Forelimb muscle (tissue), 1 donor: ENCODE measurements at regions not wholly inside any gene's neighbourhood (a gene's known extent, or its start where the extent isn't known, plus 50 kb on each side); places are given as distances from the start of the nearest gene placed in this dataset.

ENCODE experiments used
- DNase-seq: peaks from one replicate; pipeline ENCODE4 v3.0.0-alpha.2; 2013; ENCODE audit warnings: low read depth

GRCh38 chr4:57691370-57691769, 581.2 kb upstream of the IGFBP7 start:
- DNase-seq: no peak

GRCh38 chr4:57689693-57690205, 579.6 kb upstream of the IGFBP7 start:
- DNase-seq: no peak

- DNase-seq: no peak
These were observed 572.1 kb upstream of the IGFBP7 start for GRCh38 chr4:57682275-57682674.

DNA sequence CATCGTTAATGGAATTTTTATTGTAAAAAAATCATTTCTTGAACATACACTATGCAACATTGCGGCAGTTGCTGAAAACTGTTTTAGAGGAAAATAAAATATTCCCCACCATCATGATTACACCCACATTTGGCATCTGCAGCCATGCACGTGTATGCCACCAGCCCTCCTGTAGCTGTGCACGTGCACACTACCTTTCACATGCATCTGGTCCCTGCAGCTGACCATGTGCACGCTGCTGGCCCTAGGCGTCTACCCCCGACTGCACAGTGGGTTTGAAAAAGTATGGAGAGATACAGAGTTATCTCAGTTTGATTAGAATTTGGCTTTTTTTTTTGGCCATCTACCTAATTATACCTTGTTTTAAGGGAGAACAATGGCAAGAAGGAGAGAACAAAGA, 569.8 kb upstream of the IGFBP7 start:
- DNase-seq: no peak

DNA sequence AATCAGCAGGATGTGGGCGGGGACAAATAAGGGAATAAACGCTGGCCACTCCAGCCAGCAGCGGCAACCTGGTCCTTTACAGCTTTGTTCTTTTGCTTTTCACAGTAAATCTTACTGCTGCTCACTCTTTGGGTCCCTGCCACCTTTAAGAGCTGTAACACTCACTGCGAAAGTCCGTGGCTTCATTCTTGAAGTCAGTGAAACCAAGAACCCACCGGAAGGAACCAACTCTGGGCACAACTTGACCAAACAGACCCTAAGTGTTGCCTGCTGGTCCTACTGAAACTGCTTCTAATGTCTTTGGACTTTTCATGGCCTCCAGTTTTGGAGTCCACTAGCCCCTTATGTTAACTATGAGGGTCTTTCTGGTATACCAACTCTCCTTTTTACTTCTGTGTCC, 566.2 kb upstream of the IGFBP7 start:
- no peak for DNase-seq

GRCh38 chr4:57672846-57673433, 562.8 kb upstream of the IGFBP7 start:
- no peak for DNase-seq

- DNase-seq: no peak
These were observed 558.4 kb upstream of the IGFBP7 start for GRCh38 chr4:57668621-57669020.

DNA sequence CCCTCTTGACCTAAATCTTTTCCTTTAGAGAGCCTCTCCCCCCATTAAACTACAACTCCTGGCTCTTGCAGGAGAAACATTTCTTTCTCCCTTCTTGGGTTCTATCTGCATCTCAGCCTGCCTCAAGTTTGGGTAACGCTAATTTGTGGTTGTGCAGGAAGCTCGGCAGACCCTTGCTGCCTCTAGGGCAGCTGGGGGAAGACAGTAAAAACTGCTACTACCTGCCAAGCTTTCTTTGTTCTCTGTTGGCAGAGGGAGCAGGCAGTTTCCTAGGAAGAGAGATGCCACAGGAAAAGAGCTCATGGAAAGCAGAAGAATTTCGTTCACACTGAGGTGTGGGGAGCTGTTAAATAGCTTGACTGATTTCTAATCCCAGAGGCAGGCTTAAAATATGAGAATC, 555.6 kb upstream of the IGFBP7 start:
- DNase-seq: no peak

DNA sequence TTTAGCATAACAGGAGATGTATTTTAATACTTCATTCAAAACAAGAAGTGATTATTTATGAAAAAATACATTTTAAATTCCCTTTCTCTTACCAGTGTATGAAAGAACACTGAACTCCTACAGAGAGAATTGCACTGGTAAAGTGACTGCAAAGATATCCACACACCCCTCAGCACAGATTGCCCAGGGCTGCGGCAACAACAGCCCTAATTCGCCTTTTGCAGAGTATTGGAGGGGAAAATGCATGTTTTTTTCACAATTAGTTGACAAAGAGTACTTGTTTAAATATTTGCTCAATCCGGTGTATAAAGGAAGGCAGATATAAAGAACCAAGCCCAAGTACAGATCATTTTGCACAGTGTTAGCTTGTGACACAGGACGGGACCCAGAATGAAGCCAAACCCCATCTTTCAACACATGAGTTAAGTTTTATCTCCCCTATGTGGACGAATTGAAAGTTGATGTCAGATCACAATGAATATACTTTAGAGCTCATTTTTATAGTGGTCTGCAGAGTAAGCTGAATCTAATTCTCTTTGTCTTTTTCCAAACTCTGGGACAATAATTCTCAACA, 551.4 kb upstream of the IGFBP7 start:
- DNase-seq: no peak

GRCh38 chr4:57658673-57659072, 548.5 kb upstream of the IGFBP7 start:
- no peak for DNase-seq

GRCh38 chr4:57658188-57658587, 548.0 kb upstream of the IGFBP7 start:
- no peak for DNase-seq

DNA sequence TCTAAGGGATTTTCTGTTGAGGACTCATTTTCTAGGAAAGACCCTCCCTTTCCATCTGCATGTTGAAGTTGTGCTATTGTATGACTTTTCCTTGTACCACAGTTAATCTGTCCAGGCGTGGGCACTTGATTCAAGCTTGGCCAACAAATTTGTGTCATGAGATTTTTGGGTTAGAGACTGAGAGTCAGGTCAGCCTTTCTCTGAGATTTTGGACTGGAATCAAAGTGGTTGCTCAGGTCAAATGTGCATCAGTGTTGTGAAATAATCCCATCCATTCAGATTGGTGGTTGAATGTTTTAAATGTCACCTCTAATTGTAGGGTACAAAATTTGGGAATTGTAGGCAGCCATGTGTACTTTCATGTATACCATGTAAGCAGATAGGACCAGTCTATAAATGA, 545.2 kb upstream of the IGFBP7 start:
- DNase-seq: no peak

GRCh38 chr4:57652779-57653178, 542.6 kb upstream of the IGFBP7 start:
- no peak for DNase-seq

DNA sequence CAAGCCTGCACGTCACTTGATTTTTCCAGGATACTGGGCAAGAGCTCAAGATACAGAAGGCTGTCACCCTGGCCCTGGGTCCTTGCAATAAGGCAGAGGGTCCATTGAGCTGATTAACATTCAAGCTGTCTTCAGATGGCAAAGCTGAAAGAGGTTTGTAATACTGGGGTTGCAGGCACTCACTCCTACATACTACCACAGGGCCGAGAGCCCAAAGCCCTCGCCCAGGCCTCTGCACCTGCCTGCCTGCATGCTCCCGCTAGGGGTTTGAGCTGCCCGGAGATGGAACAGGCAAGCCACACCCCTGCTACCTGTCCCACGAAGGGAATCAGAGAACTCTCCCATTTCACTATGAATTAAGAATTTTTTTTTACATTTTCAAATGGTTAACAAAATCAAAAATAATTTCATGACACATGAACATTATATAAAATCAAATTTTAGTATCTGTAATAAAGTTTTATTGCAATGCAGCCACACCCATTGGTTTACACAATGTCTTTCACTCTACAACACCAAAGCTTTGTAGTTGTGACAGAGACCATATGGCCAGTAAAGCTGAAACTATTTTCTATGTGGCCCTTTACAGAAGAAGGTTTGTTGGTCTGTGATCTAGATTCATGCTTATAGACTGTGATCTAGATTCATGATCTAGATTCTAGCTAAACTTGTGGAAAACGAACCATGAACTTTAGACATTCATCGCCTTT, 530.4 kb upstream of the IGFBP7 start:
- no peak for DNase-seq

GRCh38 chr4:57639561-57640382, 529.6 kb upstream of the IGFBP7 start:
- no peak for DNase-seq

DNA sequence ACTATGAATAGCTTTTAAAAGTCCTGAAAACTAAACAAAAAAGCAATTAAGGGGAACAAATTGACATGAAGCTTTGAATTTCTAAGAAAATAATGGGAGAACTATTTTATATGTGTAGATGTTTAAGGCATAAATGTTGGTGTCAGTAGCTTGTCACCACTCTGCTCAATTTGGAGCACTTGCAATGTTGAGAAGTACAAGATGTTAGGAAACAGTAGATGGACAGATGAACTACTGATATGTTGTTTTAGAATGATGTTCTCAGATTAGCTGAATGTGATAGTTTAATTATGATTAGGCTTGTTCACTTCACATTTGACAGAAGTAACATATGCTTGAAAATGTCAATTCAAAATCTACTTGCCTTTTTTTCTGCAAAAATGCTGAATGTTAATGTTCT, 525.7 kb upstream of the IGFBP7 start:
- DNase-seq: no peak

GRCh38 chr4:57633212-57633859, 523.2 kb upstream of the IGFBP7 start:
- DNase-seq: no peak

GRCh38 chr4:57632564-57632963, 522.4 kb upstream of the IGFBP7 start:
- DNase-seq: no peak

DNA sequence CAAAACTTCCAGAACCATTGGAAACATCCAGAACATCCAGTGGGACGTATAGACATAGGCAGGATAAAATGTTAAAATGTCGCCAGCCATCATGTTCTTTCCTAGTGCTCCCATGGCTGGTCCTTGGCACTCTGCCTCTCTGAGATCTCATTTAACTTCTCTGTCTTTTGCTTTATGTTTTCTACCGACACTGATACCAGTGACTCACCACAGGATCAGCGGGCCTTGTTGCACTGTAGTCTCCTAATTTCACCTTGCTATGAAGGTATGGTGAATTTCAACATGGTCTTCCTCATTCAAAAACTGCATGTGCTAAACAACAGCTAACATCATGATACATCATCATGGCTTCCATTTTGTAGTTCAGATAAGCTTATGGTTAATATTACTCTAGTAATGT, 521.0 kb upstream of the IGFBP7 start:
- no peak for DNase-seq

GRCh38 chr4:57628004-57628403, 517.8 kb upstream of the IGFBP7 start:
- DNase-seq: no peak

GRCh38 chr4:57614257-57614932, 504.2 kb upstream of the IGFBP7 start:
- DNase-seq: no peak
